Peyer's patch (tissue), 4 donors: ENCODE measurements at regions not wholly inside any gene's neighbourhood (a gene's known extent, or its start where the extent isn't known, plus 50 kb on each side); places are given as distances from the start of the nearest gene placed in this dataset.

Experiments
- POLR2A ChIP-seq, 2 donors: fragments of 450-650 bp; IDR thresholded peaks; one replicate each; pipeline ENCODE4 v1.5.1; 2017; ENCODE audit warnings: antibody characterized with exemption in 2 of 2, mild to moderate bottlenecking in 2 of 2, moderate library complexity in 2 of 2
- TF ChIP-seq, protein P1 (sequence below), 6 experiments: fragments of 450-650 bp in 4 of 6; fragments of 200-600 bp in 2 of 6; sonication (generic) in 1 of 6; IDR thresholded peaks; one replicate each; pipeline ENCODE4 v1.5.1; 2017 to 2019; ENCODE audit warnings: antibody characterized with exemption in 6 of 6, mild to moderate bottlenecking in 3 of 6, moderate library complexity in 1 of 6

DNA sequence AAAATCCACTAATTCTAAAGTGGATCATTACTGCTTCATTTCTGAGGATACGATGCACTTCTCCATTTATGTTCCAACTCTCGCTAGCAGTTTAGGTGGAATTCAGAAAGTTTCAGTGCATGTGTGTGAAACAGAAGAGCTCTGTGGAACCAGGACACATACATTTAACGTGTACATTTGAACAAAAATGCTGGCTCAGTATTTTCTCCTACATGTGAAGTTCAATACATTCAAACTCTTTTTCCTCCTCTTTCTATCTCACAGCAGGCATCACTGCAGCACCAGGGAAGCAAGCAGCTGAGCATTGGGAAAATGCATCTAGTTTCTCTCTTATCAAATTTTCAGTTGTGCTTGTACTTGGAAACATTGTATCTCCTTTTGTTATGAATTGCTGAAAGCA lies 169.4 kb upstream of the CNTN1 start:
- TF ChIP-seq, protein P1, sequence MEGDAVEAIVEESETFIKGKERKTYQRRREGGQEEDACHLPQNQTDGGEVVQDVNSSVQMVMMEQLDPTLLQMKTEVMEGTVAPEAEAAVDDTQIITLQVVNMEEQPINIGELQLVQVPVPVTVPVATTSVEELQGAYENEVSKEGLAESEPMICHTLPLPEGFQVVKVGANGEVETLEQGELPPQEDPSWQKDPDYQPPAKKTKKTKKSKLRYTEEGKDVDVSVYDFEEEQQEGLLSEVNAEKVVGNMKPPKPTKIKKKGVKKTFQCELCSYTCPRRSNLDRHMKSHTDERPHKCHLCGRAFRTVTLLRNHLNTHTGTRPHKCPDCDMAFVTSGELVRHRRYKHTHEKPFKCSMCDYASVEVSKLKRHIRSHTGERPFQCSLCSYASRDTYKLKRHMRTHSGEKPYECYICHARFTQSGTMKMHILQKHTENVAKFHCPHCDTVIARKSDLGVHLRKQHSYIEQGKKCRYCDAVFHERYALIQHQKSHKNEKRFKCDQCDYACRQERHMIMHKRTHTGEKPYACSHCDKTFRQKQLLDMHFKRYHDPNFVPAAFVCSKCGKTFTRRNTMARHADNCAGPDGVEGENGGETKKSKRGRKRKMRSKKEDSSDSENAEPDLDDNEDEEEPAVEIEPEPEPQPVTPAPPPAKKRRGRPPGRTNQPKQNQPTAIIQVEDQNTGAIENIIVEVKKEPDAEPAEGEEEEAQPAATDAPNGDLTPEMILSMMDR (IDR thresholded peaks at IDR 0.05): no peak
- no peak for TF ChIP-seq POLR2A (IDR thresholded peaks at IDR 0.05)
